CD4-positive, CD25-positive, alpha-beta regulatory T cell (primary cell): ENCODE measurements at regions not wholly inside any gene's neighbourhood (a gene's known extent, or its start where the extent isn't known, plus 50 kb on each side); places are given as distances from the start of the nearest gene placed in this dataset.

Source experiments
- ATAC-seq, 2 donors: fragments of 150-1000 bp; cut with Tn5 transposase; one replicate each; pipeline ENCODE4 v1.10.0; 2021; ENCODE audit warnings: low read depth in 2 of 2, moderate number of reproducible peaks in 2 of 2, moderate library complexity in 1 of 2
- DNase-seq, 3 donors: peaks; one replicate each; pipeline versions ENCODE4 v3.0.0 to v3.0.0-alpha.2; 2012 to 2022; ENCODE audit warnings: mixed read lengths in 1 of 3
- H3K27ac ChIP-seq: one replicate; pipeline ENCODE4 v1.7.0; 2013; ENCODE audit warnings: mild to moderate bottlenecking, low read length; ENCODE audit not compliant: insufficient read depth, poor library complexity, severe bottlenecking
- H3K27me3 ChIP-seq: one replicate; pipeline ENCODE4 v1.7.0; 2013; ENCODE audit warnings: low read length; ENCODE audit not compliant: control insufficient read depth, insufficient read depth
- H3K36me3 ChIP-seq: one replicate; pipeline ENCODE4 v1.7.0; 2013; ENCODE audit warnings: mild to moderate bottlenecking, low read length, moderate library complexity; ENCODE audit not compliant: control insufficient read depth, insufficient read depth
- H3K4me1 ChIP-seq: 2 replicates; pipeline ENCODE4 v1.7.0; 2013; ENCODE audit warnings: mild to moderate bottlenecking, low read length; ENCODE audit not compliant: insufficient read depth, control insufficient read depth, poor library complexity, severe bottlenecking
- H3K4me3 ChIP-seq: one replicate; pipeline ENCODE4 v1.7.0; 2013; ENCODE audit warnings: low read depth, mild to moderate bottlenecking, low read length, moderate library complexity
- H3K9me3 ChIP-seq, 2 experiments: 1 replicate in 1 of 2; 2 replicates in 1 of 2; pipeline ENCODE4 v1.7.0; 2013; ENCODE audit warnings: low read length in 2 of 2, mild to moderate bottlenecking in 1 of 2, moderate library complexity in 1 of 2; ENCODE audit not compliant: control insufficient read depth in 2 of 2
- H3K27ac Mint-ChIP-seq, 3 donors: one replicate each; pipeline ENCODE4 v1.8.0; 2020 to 2022; ENCODE audit warnings: mild to moderate bottlenecking in 3 of 3, mixed read lengths in 3 of 3, moderate library complexity in 2 of 3
- H3K27me3 Mint-ChIP-seq: one replicate; pipeline ENCODE4 v1.8.0; 2022; ENCODE audit warnings: mild to moderate bottlenecking, mixed read lengths
- H3K36me3 Mint-ChIP-seq: one replicate; pipeline ENCODE4 v1.8.0; 2020; ENCODE audit warnings: mixed read lengths
- H3K4me1 Mint-ChIP-seq, 4 donors: one replicate each; pipeline ENCODE4 v1.8.0; 2020 to 2022; ENCODE audit warnings: mixed read lengths in 4 of 4, mild to moderate bottlenecking in 1 of 4
- H3K4me3 Mint-ChIP-seq, 4 donors: one replicate each; pipeline ENCODE4 v1.8.0; 2020 to 2022; ENCODE audit warnings: mild to moderate bottlenecking in 4 of 4, mixed read lengths in 4 of 4, moderate library complexity in 3 of 4
- H3K9me3 Mint-ChIP-seq, 7 donors: one replicate each; pipeline ENCODE4 v1.8.0; 2020 to 2022; ENCODE audit warnings: mixed read lengths in 7 of 7, mild to moderate bottlenecking in 3 of 7, moderate library complexity in 2 of 7

DNA sequence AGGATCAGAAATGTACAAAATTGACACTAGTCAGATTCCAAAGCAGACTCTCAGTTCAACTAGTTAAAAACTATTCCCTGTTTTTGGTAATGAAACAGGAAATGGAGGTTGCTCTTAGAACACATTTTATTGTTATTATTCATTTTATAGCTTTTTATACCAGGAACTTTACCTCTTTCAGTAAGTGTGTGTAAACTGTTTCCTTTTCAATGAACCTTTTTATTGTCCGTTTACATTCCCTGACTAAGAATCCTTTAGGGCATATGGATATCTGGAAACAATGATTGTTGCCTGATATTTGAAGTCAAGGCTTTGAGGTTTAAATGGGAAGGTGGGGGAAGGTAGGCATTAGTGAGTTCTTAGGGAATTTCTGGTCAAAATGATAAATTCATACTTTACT lies 1511.4 kb downstream of the ADGRL3 start:
- ATAC-seq (no peak), DNase-seq (no peak)
- peaks cover 3 to 34% (median 7%) of the 10 kb centered on the region in 7 donors for H3K9me3 Mint-ChIP-seq
- Histone ChIP-seq H3K36me3 (no peaks in the 10 kb centered on the region), H3K4me3 (no peak overlapping the region), H3K9me3 (no peaks in the 10 kb centered on the region), H3K27ac (no peak overlapping the region), H3K27me3 (no peaks in the 10 kb centered on the region), H3K4me1 (no peaks in the 10 kb centered on the region)
- no peak overlapping the region for H3K27ac Mint-ChIP-seq
- H3K27me3 Mint-ChIP-seq, result no peaks in the 10 kb centered on the region
- no peak overlapping the region for H3K4me3 Mint-ChIP-seq
- H3K36me3 Mint-ChIP-seq, result no peaks in the 10 kb centered on the region
- no peaks in the 10 kb centered on the region for H3K4me1 Mint-ChIP-seq

DNA sequence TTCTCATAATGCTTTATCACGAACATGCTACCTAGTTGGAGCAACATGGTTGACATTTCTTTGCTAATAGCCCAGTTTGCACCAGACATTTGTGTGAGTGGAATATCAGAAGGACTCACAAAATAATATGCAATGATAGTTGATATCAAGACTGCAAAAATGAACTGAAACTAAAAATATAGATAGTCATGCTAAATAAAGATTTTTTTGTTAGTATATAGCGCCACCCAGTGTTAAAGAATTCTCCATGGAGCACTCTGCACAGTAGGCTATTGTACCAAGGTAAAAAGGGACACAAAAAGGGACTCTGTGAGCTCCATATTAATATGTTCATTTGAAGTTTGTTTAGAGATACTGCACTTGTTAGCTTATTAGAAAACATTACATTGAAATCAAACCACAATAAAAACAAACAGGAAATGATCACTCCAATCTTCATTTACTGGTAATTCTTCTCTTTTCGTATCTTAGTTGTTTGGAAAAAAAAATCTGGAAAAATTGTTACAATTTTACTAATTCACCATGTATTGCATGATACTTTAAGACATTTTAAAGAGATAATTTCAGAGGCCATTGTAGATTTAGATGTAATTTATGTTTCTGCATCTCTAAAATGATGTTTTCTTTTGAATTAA lies 1509.6 kb downstream of the ADGRL3 start:
- Histone ChIP-seq H3K4me1 (no peaks in the 10 kb centered on the region), H3K4me3 (no peak overlapping the region), H3K27ac (no peak overlapping the region), H3K27me3 (no peaks in the 10 kb centered on the region), H3K9me3 (peaks cover 0 to 5% of the 10 kb centered on the region in 2 experiments), H3K36me3 (no peaks in the 10 kb centered on the region)
- Mint-ChIP-seq H3K36me3 (no peaks in the 10 kb centered on the region), H3K9me3 (peaks cover 2 to 26% (median 7%) of the 10 kb centered on the region in 7 donors), H3K4me3 (no peak overlapping the region), H3K4me1 (no peaks in the 10 kb centered on the region), H3K27me3 (no peaks in the 10 kb centered on the region), H3K27ac (no peak overlapping the region)
- no peak for ATAC-seq
- no peak for DNase-seq

DNA sequence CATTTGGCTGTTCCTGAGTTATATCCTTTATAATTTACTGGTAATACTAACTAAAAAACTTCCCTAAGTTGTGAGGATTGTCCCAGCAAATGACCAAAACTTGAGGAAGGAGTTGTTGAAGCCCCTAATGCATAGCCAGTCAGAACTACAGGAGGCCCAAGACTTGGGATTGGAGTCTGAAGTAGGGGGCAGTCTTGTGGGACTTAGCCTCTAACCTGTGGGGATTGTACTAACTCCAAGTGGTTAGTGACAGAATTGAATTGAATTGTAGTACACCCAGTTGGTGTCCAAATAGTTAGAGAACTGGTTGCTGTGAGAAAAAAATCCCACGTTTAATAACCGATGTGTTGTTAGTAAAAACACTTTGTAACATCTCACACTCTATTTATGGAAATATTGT lies 1506.3 kb downstream of the ADGRL3 start:
- no peak overlapping the region for H3K4me3 ChIP-seq
- Mint-ChIP-seq H3K4me3 (peak overlapping the region in 1 of 4 donors; percentile 18), H3K4me1 (no peaks in the 10 kb centered on the region), H3K36me3 (no peaks in the 10 kb centered on the region), H3K27ac (no peak overlapping the region), H3K27me3 (no peaks in the 10 kb centered on the region), H3K9me3 (peaks cover 3 to 27% (median 6%) of the 10 kb centered on the region in 7 donors)
- no peak for DNase-seq
- H3K4me1 ChIP-seq, result no peaks in the 10 kb centered on the region
- H3K27ac ChIP-seq, result no peak overlapping the region
- no peaks in the 10 kb centered on the region for H3K36me3 ChIP-seq
- peaks cover 5 to 7% of the 10 kb centered on the region in 2 experiments for H3K9me3 ChIP-seq
- H3K27me3 ChIP-seq, result no peaks in the 10 kb centered on the region
- ATAC-seq, result no peak

DNA sequence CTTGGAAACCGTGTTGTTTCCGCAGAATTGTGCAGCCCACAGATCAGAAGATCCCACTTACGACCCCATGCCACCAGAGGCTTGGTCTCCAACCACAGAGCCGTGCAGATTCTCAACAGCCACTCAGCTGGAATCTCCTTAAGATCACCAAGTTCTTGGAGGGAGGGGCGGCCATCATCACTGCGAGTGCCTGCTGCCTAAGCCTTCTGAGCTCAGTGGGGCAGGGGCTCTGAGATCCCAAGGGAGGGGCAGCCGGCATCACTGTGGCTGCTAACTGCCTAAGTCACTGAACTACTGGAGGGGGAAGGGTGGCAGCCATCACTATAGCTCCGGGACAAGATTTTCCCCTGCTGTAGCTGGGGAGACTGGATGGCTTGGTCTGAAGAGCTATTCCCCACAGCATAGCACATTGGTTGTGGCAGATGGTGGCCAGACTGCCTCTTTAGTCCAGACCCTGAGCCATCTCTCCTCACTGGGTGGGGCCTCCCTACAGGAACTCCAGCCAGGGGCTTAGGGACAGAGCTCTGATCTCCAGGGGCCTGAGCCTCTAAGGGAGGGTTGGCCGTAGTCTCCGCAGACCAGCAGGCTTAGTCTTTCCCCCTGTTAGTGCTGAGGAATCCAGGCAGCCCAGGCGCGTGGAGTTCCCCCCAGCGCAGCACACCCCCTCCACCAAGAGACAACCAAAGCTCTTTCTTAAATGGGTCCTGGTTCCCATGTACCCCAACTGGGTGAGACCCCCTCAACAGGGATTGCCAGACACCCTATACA lies 1483.9 kb downstream of the ADGRL3 start:
- no peak overlapping the region for H3K4me3 Mint-ChIP-seq
- Histone ChIP-seq H3K4me1 (no peaks in the 10 kb centered on the region), H3K4me3 (no peak overlapping the region), H3K27ac (no peak overlapping the region), H3K27me3 (no peaks in the 10 kb centered on the region), H3K9me3 (peaks cover 0 to 16% of the 10 kb centered on the region in 2 experiments), H3K36me3 (no peaks in the 10 kb centered on the region)
- ATAC-seq (no peak), DNase-seq (no peak)
- H3K27me3 Mint-ChIP-seq, result no peaks in the 10 kb centered on the region
- H3K9me3 Mint-ChIP-seq, result peaks cover 0 to 30% (median 6%) of the 10 kb centered on the region in 7 donors
- H3K27ac Mint-ChIP-seq, result no peak overlapping the region
- no peaks in the 10 kb centered on the region for H3K36me3 Mint-ChIP-seq
- H3K4me1 Mint-ChIP-seq, result no peaks in the 10 kb centered on the region

DNA sequence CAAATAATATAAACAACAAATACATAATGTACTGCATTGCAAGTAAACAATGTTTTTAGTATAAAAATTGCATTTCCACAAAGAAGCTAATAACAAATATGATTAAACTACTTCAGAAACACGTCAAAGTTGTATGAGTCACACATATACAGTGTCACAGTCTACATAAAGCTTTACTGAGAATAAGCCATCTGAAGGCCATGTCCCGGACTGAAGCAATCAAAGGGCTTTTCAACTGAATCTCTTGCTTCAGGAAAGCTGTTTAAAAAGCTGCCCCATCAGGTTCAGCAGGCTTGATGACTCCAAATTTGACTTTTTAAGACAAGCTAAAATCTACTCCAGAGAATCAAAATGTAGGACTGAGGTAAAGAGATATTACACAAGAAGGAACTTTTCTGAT lies 1476.8 kb downstream of the ADGRL3 start:
- Histone ChIP-seq H3K9me3 (peaks cover 3% of the 10 kb centered on the region in 2 experiments), H3K4me3 (no peak overlapping the region), H3K36me3 (no peaks in the 10 kb centered on the region), H3K27me3 (no peaks in the 10 kb centered on the region), H3K27ac (no peak overlapping the region), H3K4me1 (no peaks in the 10 kb centered on the region)
- Mint-ChIP-seq H3K4me1 (no peaks in the 10 kb centered on the region), H3K27me3 (no peaks in the 10 kb centered on the region), H3K4me3 (no peak overlapping the region), H3K9me3 (peaks cover 0 to 40% (median 7%) of the 10 kb centered on the region in 7 donors), H3K36me3 (no peaks in the 10 kb centered on the region), H3K27ac (no peak overlapping the region)
- no peak for ATAC-seq
- DNase-seq, result no peak

DNA sequence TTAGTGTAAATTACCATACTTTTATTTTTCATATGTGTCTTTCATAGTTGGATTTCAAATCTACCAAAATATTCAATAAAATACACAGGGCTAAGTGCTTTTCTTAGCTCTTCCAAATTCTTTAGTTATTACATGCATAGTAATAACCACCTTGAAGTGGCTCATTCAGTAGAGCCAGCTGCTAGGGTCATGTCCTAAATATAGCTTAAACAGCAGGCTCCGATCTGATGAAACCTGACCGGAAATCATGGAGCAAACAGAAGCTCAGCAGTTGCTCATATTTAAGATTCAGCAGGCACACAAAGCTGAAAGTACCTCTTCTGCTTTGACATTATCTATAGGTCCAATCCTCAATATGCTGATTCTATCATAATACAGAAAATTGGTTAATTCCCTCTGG lies 1470.4 kb downstream of the ADGRL3 start:
- H3K27me3 Mint-ChIP-seq, result no peaks in the 10 kb centered on the region
- H3K4me1 Mint-ChIP-seq, result no peaks in the 10 kb centered on the region
- Histone ChIP-seq H3K36me3 (no peaks in the 10 kb centered on the region), H3K9me3 (no peaks in the 10 kb centered on the region), H3K27ac (no peak overlapping the region), H3K27me3 (no peaks in the 10 kb centered on the region), H3K4me1 (no peaks in the 10 kb centered on the region), H3K4me3 (no peak overlapping the region)
- ATAC-seq (no peak), DNase-seq (no peak)
- no peak overlapping the region for H3K27ac Mint-ChIP-seq
- peaks cover 0 to 13% (median 5%) of the 10 kb centered on the region in 7 donors for H3K9me3 Mint-ChIP-seq
- H3K4me3 Mint-ChIP-seq, result no peak overlapping the region
- H3K36me3 Mint-ChIP-seq, result no peaks in the 10 kb centered on the region

DNA sequence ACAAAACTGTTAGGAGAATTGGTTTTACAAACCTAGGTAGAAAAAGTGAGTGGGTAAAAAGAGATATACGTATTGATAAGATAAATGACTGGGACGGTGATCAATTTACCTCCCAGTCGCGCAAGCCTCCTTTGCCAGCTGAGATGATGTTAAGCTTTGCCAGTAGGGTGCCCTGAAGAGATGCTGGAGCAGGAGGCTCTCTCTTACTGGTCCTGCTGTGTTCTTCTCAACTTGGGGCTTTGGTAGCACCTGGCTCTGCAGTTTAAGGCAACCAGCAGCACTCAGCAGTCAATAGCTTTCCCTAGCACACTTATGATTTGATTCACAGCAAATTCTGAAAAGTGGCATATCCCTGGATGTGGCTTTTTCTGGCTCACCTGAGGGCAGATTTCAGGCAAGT lies 1461.7 kb downstream of the ADGRL3 start:
- no peak for DNase-seq
- Histone ChIP-seq H3K36me3 (no peaks in the 10 kb centered on the region), H3K4me3 (no peak overlapping the region), H3K27ac (no peak overlapping the region), H3K27me3 (no peaks in the 10 kb centered on the region), H3K9me3 (no peaks in the 10 kb centered on the region), H3K4me1 (no peaks in the 10 kb centered on the region)
- H3K36me3 Mint-ChIP-seq, result no peaks in the 10 kb centered on the region
- H3K9me3 Mint-ChIP-seq, result peaks cover 0 to 15% (median 5%) of the 10 kb centered on the region in 7 donors
- H3K27ac Mint-ChIP-seq, result no peak overlapping the region
- no peak for ATAC-seq
- no peaks in the 10 kb centered on the region for H3K4me1 Mint-ChIP-seq
- H3K4me3 Mint-ChIP-seq, result no peak overlapping the region
- H3K27me3 Mint-ChIP-seq, result no peaks in the 10 kb centered on the region

DNA sequence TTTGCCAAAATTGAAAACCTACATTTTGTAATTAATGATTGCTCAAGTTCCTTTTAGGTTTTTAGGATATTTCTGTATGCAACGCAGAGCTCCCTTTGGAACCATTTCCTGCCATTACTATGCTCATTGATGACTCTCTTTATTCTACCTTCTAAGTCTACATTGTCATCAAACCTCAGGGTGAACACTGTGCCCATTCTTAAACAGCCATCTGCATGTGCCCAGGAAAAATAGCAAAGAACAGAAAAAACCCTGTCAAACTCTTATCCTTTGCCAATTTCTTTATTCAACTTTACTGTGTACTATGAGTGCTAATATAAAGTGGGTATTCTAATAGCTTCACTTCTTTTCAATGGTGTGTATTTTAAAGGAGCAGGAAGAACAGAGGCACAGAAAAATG lies 1455.9 kb downstream of the ADGRL3 start:
- no peak overlapping the region for H3K27ac Mint-ChIP-seq
- no peaks in the 10 kb centered on the region for H3K27me3 ChIP-seq
- ATAC-seq, result no peak

More for the DNA sequence above, 1455.9 kb downstream of the ADGRL3 start:
- no peaks in the 10 kb centered on the region for H3K27me3 Mint-ChIP-seq
- no peaks in the 10 kb centered on the region for H3K36me3 ChIP-seq
- no peak overlapping the region for H3K27ac ChIP-seq
- H3K9me3 ChIP-seq, result peaks cover 0 to 3% of the 10 kb centered on the region in 2 experiments
- no peaks in the 10 kb centered on the region for H3K36me3 Mint-ChIP-seq
- no peak overlapping the region for H3K4me3 Mint-ChIP-seq
- no peaks in the 10 kb centered on the region for H3K4me1 ChIP-seq
- H3K9me3 Mint-ChIP-seq, result peaks cover 0 to 20% (median 4%) of the 10 kb centered on the region in 7 donors
- H3K4me3 ChIP-seq, result no peak overlapping the region
- no peak for DNase-seq
- H3K4me1 Mint-ChIP-seq, result peaks cover 0 to 4% (median 0%) of the 10 kb centered on the region in 4 donors
